ENCODE measurements at regions not wholly inside any gene's neighbourhood (a gene's known extent, or its start where the extent isn't known, plus 50 kb on each side); places are given as distances from the start of the nearest gene placed in this dataset.

- H3K27me3 ChIP-seq (ENCODE audit: control insufficient read depth, insufficient read depth, low read length): peaks cover 7% of the 10 kb centered on the region
- no peak overlapping the region for H2BK120ac ChIP-seq (ENCODE audit: low read depth, low read length)
- H3K79me1 ChIP-seq (ENCODE audit: low read depth in 1 of 2, low read length in 2 of 2): no peaks in the 10 kb centered on the region
- dilution Hi-C loops (cut with HindIII; ENCODE audit: low sequenced_read_pairs, unreplicated experiment) (no loop called here), intact Hi-C loops (cut with micrococcal nuclease) (no loop called here), in situ Hi-C loops (cut with MboI; ENCODE audit: low sequenced_read_pairs) (no loop called here)
- no peaks in the 10 kb centered on the region for H3K4me1 ChIP-seq (ENCODE audit: control insufficient read depth, insufficient read depth, low read length)
- ChIA-PET POLR2A (ENCODE audit: unreplicated experiment) (no interaction called here), CTCF (interaction anchor here (1.0 kb wide), 1 partner anchor 444 kb away, joined by 3 read pairs; no protein-coding TSS in a partner anchor)
- no peaks in the 10 kb centered on the region for H3K9me3 ChIP-seq (ENCODE audit: control insufficient read depth, insufficient read depth, low read length)
- no peak overlapping the region for H3K18ac ChIP-seq (ENCODE audit: low read depth, low read length)
- no peak overlapping the region for H3K4me3 ChIP-seq (ENCODE audit: insufficient read depth, low read depth, low read length)
- no peak overlapping the region for H4K5ac ChIP-seq (ENCODE audit: low read depth, low read length)
- no peak for TF ChIP-seq MAZ (IDR thresholded peaks at IDR 0.05; ENCODE audit: borderline replicate concordance, low read depth, low read length)
- TF ChIP-seq ELK1 (IDR thresholded peaks at IDR 0.05; ENCODE audit: borderline replicate concordance, low read depth, low read length): no peak
- no peak for TF ChIP-seq FOS (IDR thresholded peaks at IDR 0.05; ENCODE audit: low read depth, low read length)
- no peak for TF ChIP-seq MXI1 (IDR thresholded peaks at IDR 0.05; ENCODE audit: borderline replicate concordance, low read depth, low read length)
- TF ChIP-seq SMC3 (IDR thresholded peaks at IDR 0.05; ENCODE audit: low read depth, low read length): no peak
- TF ChIP-seq RFX5 (IDR thresholded peaks at IDR 0.05; ENCODE audit: low read depth, low read length): no peak
- WGBS, 2 experiments (ENCODE audit: extremely low coverage in 2 of 2, insufficient read length in 1 of 2): no CpG with 5 or more reads among the region's 1 CpG
- no peak overlapping the region for H3K4ac ChIP-seq (ENCODE audit: low read depth, low read length)
- H3K4me2 ChIP-seq (ENCODE audit: low read depth, low read length): no peak overlapping the region
- H2AFZ ChIP-seq (replicated peaks; ENCODE audit: low read length, poor library complexity): no peak overlapping the region
- no peaks in the 10 kb centered on the region for H3K36me3 ChIP-seq (ENCODE audit: control insufficient read depth, insufficient read depth, low read length)
- 0 out of 2 replicates have a peak, but pooled peaks cover 5% of the 10 kb centered on the region for H3K9me1 ChIP-seq (ENCODE audit: insufficient read depth, low read length)
- peak; percentile 1 for DNase-seq
- no peak; the same call in 1 of the 2 replicates for ATAC-seq (ENCODE audit: low read depth)
- no peak overlapping the region for H3K14ac ChIP-seq (replicated peaks; ENCODE audit: low read depth, low read length)
- H3K56ac ChIP-seq (ENCODE audit: extremely low read depth, insufficient read depth, low read length): no peak overlapping the region
- H2BK5ac ChIP-seq (ENCODE audit: low read depth, low read length, poor library complexity, severe bottlenecking): no peak overlapping the region
- H2AK9ac ChIP-seq (replicated peaks; ENCODE audit: low read depth, low read length, poor library complexity): no peak overlapping the region
- H4K20me1 ChIP-seq (ENCODE audit: insufficient read depth, low read length): no peaks in the 10 kb centered on the region
- BruUV-seq (replicated peaks): no TSS peak
- no peak overlapping the region for H2BK20ac ChIP-seq (ENCODE audit: low read depth, low read length)
- H2BK15ac ChIP-seq (ENCODE audit: low read depth, low read length): no peak overlapping the region
- H3K23ac ChIP-seq (ENCODE audit: low read depth, low read length): no peak overlapping the region
- H2AK5ac ChIP-seq (ENCODE audit: low read depth, low read length): no peak overlapping the region
- H3K9ac ChIP-seq (ENCODE audit: low read depth, low read length): no peak overlapping the region
- H4K8ac ChIP-seq (ENCODE audit: low read depth in 2 of 2, low read length in 2 of 2): no peak overlapping the region
- no peak overlapping the region for H4K91ac ChIP-seq (ENCODE audit: insufficient read depth, low read depth, low read length)
- no peak overlapping the region; the same call in 1 of the 2 replicates for H3K27ac ChIP-seq (ENCODE audit: insufficient read depth, low read length)
These were observed 56.0 kb upstream of the TNKS2 start for GRCh38 chr10:91742229-91742628.

Measured in IMR-90 (cell line).